Loucy (cell line): ENCODE measurements at regions not wholly inside any gene's neighbourhood (a gene's known extent, or its start where the extent isn't known, plus 50 kb on each side); places are given as distances from the start of the nearest gene placed in this dataset.

ENCODE experiments used
- H2AFZ ChIP-seq: fragments of 200-600 bp; sonication (generic); 2 replicates; pipeline ENCODE4 v1.6.0; 2016; ENCODE audit warnings: antibody characterized with exemption, mild to moderate bottlenecking, low read length, moderate library complexity
- H3F3A ChIP-seq: fragments of 200-600 bp; 2 replicates; pipeline ENCODE4 v1.6.0; 2016; ENCODE audit warnings: antibody characterized with exemption, low read depth, mild to moderate bottlenecking
- H3K27me3 ChIP-seq: fragments of 200-600 bp; sonication (generic); 2 replicates; pipeline ENCODE4 v1.6.1; 2014; ENCODE audit warnings: low read length, mild to moderate bottlenecking; ENCODE audit not compliant: insufficient read depth, poor library complexity, severe bottlenecking
- H3K36me3 ChIP-seq: fragments of 200-600 bp; sonication (generic); 2 replicates; pipeline ENCODE4 v1.6.1; 2016; ENCODE audit warnings: low read length; ENCODE audit not compliant: insufficient read depth
- H3K4me1 ChIP-seq: fragments of 200-600 bp; sonication (generic); 2 replicates; pipeline ENCODE4 v1.5.1; 2014; ENCODE audit warnings: low read length, mild to moderate bottlenecking; ENCODE audit not compliant: insufficient read depth, poor library complexity, severe bottlenecking
- H3K4me2 ChIP-seq: fragments of 200-600 bp; sonication (generic); 2 replicates; pipeline ENCODE4 v1.6.0; 2014; ENCODE audit warnings: antibody characterized with exemption, low read length, low read depth, mild to moderate bottlenecking; ENCODE audit not compliant: poor library complexity, severe bottlenecking
- H3K4me3 ChIP-seq: fragments of 200-600 bp; sonication (generic); 2 replicates; pipeline ENCODE4 v1.5.1; 2014; ENCODE audit warnings: low read length, mild to moderate bottlenecking, mixed read lengths; ENCODE audit not compliant: poor library complexity, severe bottlenecking
- H3K79me2 ChIP-seq: fragments of 200-600 bp; sonication (generic); 2 replicates; pipeline ENCODE4 v1.6.1; 2014; ENCODE audit warnings: low read length; ENCODE audit not compliant: insufficient read depth
- H3K9ac ChIP-seq: fragments of 200-600 bp; sonication (generic); 2 replicates; pipeline ENCODE4 v1.6.0; 2014; ENCODE audit warnings: mild to moderate bottlenecking, low read depth, low read length, moderate library complexity; ENCODE audit not compliant: poor library complexity, severe bottlenecking
- H3K9me2 ChIP-seq: fragments of 200-600 bp; sonication (generic); replicated peaks from 2 replicates; pipeline ENCODE4 v1.6.1; 2016; ENCODE audit warnings: low read depth, low read length, mixed read lengths
- H3K9me3 ChIP-seq: fragments of 200-600 bp; sonication (generic); 2 replicates; pipeline ENCODE4 v1.6.1; 2014; ENCODE audit warnings: mild to moderate bottlenecking, antibody characterized with exemption, low read length, low read depth; ENCODE audit not compliant: insufficient read depth
- H4K20me1 ChIP-seq: fragments of 200-600 bp; sonication (generic); 2 replicates; pipeline ENCODE4 v1.6.0; 2014; ENCODE audit warnings: antibody characterized with exemption, low read length, mild to moderate bottlenecking; ENCODE audit not compliant: insufficient read depth, poor library complexity, severe bottlenecking
- CTCF ChIP-seq: fragments of 200-600 bp; sonication (generic); conservative IDR thresholded peaks from 2 replicates; pipeline ENCODE4 v1.5.1; 2014; ENCODE audit warnings: mild to moderate bottlenecking, antibody characterized with exemption, low read length
- EZH2phosphoT487 ChIP-seq: fragments of 200-600 bp; IDR thresholded peaks from 2 replicates; pipeline ENCODE4 v1.6.1; 2018; ENCODE audit warnings: antibody characterized with exemption, mild to moderate bottlenecking, moderate library complexity, borderline replicate concordance

GRCh38 chr14:81710232-81710845, 176.7 kb upstream of the SEL1L start:
- peak; percentile 76 for TF ChIP-seq CTCF
- TF ChIP-seq EZH2phosphoT487, result no peak
- H3K36me3 ChIP-seq, result no peaks in the 10 kb centered on the region
- H3K4me2 ChIP-seq, result no peak overlapping the region
- H3K9ac ChIP-seq, result no peak overlapping the region
- no peaks in the 10 kb centered on the region for H3F3A ChIP-seq
- H3K4me3 ChIP-seq, result no peak overlapping the region
- H3K9me2 ChIP-seq, result no peaks in the 10 kb centered on the region
- no peaks in the 10 kb centered on the region for H3K9me3 ChIP-seq
- H4K20me1 ChIP-seq, result no peaks in the 10 kb centered on the region
- no peaks in the 10 kb centered on the region for H3K4me1 ChIP-seq
- no peak overlapping the region for H2AFZ ChIP-seq
- no peaks in the 10 kb centered on the region for H3K27me3 ChIP-seq
- H3K79me2 ChIP-seq, result no peaks in the 10 kb centered on the region

GRCh38 chr14:81715731-81716130, 182.1 kb upstream of the SEL1L start:
- no peaks in the 10 kb centered on the region for H3F3A ChIP-seq
- H2AFZ ChIP-seq, result no peak overlapping the region
- no peak overlapping the region for H3K9ac ChIP-seq
- no peaks in the 10 kb centered on the region for H3K79me2 ChIP-seq
- no peaks in the 10 kb centered on the region for H3K4me1 ChIP-seq
- no peak overlapping the region for H3K4me2 ChIP-seq
- no peaks in the 10 kb centered on the region for H3K36me3 ChIP-seq
- H3K27me3 ChIP-seq, result no peaks in the 10 kb centered on the region
- H3K9me3 ChIP-seq, result no peaks in the 10 kb centered on the region
- no peak for TF ChIP-seq EZH2phosphoT487
- TF ChIP-seq CTCF, result no peak
- H3K4me3 ChIP-seq, result no peak overlapping the region
- H3K9me2 ChIP-seq, result no peaks in the 10 kb centered on the region
- H4K20me1 ChIP-seq, result no peaks in the 10 kb centered on the region

- Histone ChIP-seq H3K4me1 (no peaks in the 10 kb centered on the region), H3K79me2 (no peaks in the 10 kb centered on the region), H3K36me3 (no peaks in the 10 kb centered on the region), H4K20me1 (no peaks in the 10 kb centered on the region), H3K27me3 (no peaks in the 10 kb centered on the region), H3F3A (no peaks in the 10 kb centered on the region), H2AFZ (no peak overlapping the region), H3K9ac (no peak overlapping the region), H3K4me3 (no peak overlapping the region), H3K4me2 (no peak overlapping the region), H3K9me2 (no peaks in the 10 kb centered on the region), H3K9me3 (no peaks in the 10 kb centered on the region)
- TF ChIP-seq EZH2phosphoT487 (no peak), CTCF (no peak)
Measured at GRCh38 chr14:81716953-81717352, 183.3 kb upstream of the SEL1L start.
